IPS-20b (cell line): ENCODE measurements at regions not wholly inside any gene's neighbourhood (a gene's known extent, or its start where the extent isn't known, plus 50 kb on each side); places are given as distances from the start of the nearest gene placed in this dataset.

ENCODE experiments used
- H3K27ac ChIP-seq: one replicate; pipeline ENCODE4 v1.5.1; 2013; ENCODE audit warnings: low read length
- H3K27me3 ChIP-seq: 2 replicates; pipeline ENCODE4 v1.6.1; 2013; ENCODE audit warnings: mild to moderate bottlenecking, low read length, inconsistent platforms; ENCODE audit not compliant: insufficient read depth
- H3K36me3 ChIP-seq: 2 replicates; pipeline ENCODE4 v1.6.1; 2013; ENCODE audit warnings: low read depth, mild to moderate bottlenecking, inconsistent platforms, low read length, moderate library complexity; ENCODE audit not compliant: insufficient read depth
- H3K4me1 ChIP-seq: 2 replicates; pipeline ENCODE4 v1.6.1; 2013; ENCODE audit warnings: mild to moderate bottlenecking, control low read depth, inconsistent platforms, low read length, moderate library complexity; ENCODE audit not compliant: insufficient read depth
- H3K4me3 ChIP-seq: 2 replicates; pipeline ENCODE4 v1.5.1; 2013; ENCODE audit warnings: mild to moderate bottlenecking, low read length, inconsistent platforms
- H3K9ac ChIP-seq: 2 replicates; pipeline ENCODE4 v1.6.1; 2013; ENCODE audit warnings: low read depth, mild to moderate bottlenecking, inconsistent platforms, low read length, moderate library complexity
- H3K9me3 ChIP-seq: 2 replicates; pipeline ENCODE4 v1.6.1; 2013; ENCODE audit warnings: mild to moderate bottlenecking, low read depth, low read length, inconsistent platforms; ENCODE audit not compliant: insufficient read depth

- Histone ChIP-seq H3K4me1 (peaks cover 13% of the 10 kb centered on the region; the same call in 1 of the 2 replicates), H3K27ac (no peak overlapping the region), H3K9ac (no peak overlapping the region), H3K9me3 (no peaks in the 10 kb centered on the region), H3K36me3 (no peaks in the 10 kb centered on the region), H3K4me3 (no peak overlapping the region), H3K27me3 (peaks cover 19% of the 10 kb centered on the region)
Observed at GRCh38 chr21:38994042-38994441, 188.3 kb downstream of the ETS2 start.

DNA sequence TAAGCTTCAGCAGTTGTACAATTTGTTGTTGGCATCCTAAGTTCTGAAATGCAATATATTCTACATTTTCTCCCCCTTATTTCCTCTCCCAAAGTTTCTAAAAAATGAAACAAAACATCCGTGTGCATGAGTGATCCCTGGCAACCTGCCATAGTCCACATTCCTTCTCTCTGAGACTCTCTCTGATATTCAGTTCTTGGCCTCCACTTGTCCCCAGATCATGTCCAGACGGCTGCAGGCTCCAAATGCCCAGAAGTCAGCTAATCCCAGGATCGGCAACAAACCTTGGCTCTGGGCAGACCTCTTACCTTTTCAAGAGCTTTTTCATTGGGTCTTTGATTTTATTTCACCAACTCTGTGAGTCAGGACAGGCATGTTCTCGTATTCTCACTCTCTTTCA lies 187.8 kb downstream of the ETS2 start:
- H3K9me3 ChIP-seq = no peaks in the 10 kb centered on the region
- H3K9ac ChIP-seq = no peak overlapping the region
- no peaks in the 10 kb centered on the region for H3K36me3 ChIP-seq
- no peak overlapping the region for H3K27ac ChIP-seq
- no peak overlapping the region for H3K4me3 ChIP-seq
- H3K27me3 ChIP-seq = peaks cover 19% of the 10 kb centered on the region
- peaks cover 16% of the 10 kb centered on the region; the same call in 1 of the 2 replicates for H3K4me1 ChIP-seq

DNA sequence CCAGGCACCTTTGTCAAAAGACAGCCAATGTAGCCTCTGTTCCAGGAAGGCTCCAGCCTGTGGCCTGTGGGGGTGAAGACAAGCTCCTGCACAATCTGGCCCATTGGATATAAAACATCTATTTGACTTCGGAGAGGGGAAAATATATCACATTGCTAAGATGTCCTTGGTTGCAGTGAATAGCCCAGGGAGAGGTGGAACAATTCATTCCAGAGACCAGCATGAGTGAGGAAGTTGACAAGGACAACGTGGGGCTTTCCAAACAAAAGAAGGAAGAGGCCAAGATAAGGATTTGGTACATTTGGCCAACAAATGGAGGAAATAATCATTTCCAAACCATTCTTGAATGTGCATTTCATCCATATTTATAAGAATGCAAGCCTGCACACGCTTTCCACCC lies 187.0 kb downstream of the ETS2 start:
- Histone ChIP-seq H3K9me3 (no peaks in the 10 kb centered on the region), H3K27me3 (peaks cover 19% of the 10 kb centered on the region), H3K27ac (no peak overlapping the region), H3K4me1 (peaks cover 22% of the 10 kb centered on the region), H3K36me3 (no peaks in the 10 kb centered on the region), H3K4me3 (no peak overlapping the region), H3K9ac (no peak overlapping the region)

DNA sequence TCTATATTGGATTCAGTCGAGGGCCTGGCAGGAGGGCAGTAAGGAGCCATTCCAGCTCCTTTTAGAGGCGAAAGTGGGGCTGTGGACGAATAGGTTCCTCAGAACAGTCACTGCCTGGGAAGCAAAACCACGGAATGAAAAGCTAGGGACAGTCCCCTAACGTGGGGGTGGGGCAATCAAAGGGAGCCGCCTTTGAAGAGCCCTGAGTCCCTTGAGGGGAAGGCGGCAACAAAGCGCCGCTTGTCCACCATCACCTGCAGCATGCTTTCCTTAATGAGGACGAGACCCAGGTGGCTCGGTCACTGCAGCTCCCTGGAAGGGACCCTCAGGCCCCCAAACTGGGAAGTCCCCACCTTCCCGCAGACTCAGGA lies 184.7 kb downstream of the ETS2 start:
- Histone ChIP-seq H3K9me3 (no peaks in the 10 kb centered on the region), H3K4me1 (peaks cover 29% of the 10 kb centered on the region), H3K4me3 (no peak overlapping the region), H3K36me3 (no peaks in the 10 kb centered on the region), H3K27me3 (peaks cover 19% of the 10 kb centered on the region), H3K27ac (no peak overlapping the region), H3K9ac (no peak overlapping the region)

GRCh38 chr21:38989745-38990423 lies 184.2 kb downstream of the ETS2 start:
- Histone ChIP-seq H3K4me1 (peaks cover 29% of the 10 kb centered on the region), H3K9ac (no peak overlapping the region), H3K4me3 (no peak overlapping the region), H3K36me3 (no peaks in the 10 kb centered on the region), H3K27ac (no peak overlapping the region), H3K9me3 (no peaks in the 10 kb centered on the region), H3K27me3 (peaks cover 19% of the 10 kb centered on the region)

DNA sequence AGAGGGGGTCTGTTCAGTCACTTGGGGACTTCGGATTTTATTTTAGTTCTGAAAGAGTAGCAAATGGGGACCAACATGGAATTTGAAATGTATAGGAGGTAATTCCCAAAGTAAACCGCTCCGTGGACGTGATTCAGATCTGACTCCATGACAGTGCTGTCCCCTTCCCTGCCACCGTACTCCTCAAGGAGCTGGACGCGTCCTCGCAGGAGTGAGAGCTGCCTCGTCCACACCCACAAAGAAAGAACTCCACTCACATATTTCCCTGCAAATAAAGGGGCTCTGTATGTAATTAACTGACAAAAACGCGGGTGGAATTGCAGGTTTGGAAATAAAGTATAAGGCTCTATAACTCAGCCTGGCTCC lies 183.6 kb downstream of the ETS2 start:
- Histone ChIP-seq H3K27ac (no peak overlapping the region), H3K27me3 (peaks cover 19% of the 10 kb centered on the region), H3K9ac (no peak overlapping the region), H3K4me1 (peaks cover 29% of the 10 kb centered on the region), H3K4me3 (no peak overlapping the region), H3K9me3 (no peaks in the 10 kb centered on the region), H3K36me3 (no peaks in the 10 kb centered on the region)

- Histone ChIP-seq H3K36me3 (no peaks in the 10 kb centered on the region), H3K9ac (no peak overlapping the region), H3K9me3 (no peaks in the 10 kb centered on the region), H3K27ac (no peak overlapping the region), H3K4me1 (peaks cover 29% of the 10 kb centered on the region), H3K4me3 (no peak overlapping the region), H3K27me3 (peaks cover 19% of the 10 kb centered on the region)
Observed at GRCh38 chr21:38988509-38989378, 183.0 kb downstream of the ETS2 start.

DNA sequence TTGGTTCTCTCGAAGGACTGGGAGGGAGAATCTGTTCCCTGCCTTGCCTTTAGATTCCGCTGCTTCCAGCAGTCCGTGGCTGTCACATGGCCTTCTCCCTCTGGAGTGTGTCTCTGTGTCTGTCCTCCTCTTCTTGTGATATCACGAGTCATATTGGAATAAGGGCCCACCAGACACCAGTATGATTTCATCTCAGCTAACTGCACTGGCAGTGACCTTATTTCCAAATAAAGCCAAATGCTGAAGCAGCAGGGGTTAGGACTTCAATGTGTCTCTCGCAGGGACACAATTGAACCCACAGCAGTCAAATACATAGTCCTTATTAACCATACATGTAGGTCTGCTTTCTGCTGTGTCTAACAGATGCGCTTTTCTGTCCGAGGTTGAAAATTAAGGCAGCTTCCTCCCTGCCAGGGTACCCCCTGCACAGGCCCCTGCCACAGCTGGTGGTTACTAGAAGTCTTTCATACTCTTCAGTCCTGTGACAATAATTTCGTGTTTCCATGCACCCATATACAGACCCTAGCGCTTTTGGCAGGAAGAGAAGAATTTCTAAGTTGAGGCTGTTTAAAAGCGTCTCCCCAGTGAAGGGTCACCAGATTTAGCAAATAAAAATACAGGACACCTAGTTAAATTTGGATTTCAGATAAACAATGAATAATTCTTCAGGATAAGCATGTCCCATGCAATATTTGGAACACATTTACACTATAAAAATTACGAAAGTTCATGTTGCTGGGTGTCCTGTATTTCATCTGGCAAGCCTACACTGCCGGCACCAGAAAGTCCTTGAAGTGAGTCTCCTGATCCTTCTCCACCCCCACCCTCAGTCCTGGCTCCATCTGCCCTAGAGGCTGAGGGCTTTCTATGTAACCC lies 182.1 kb downstream of the ETS2 start:
- H3K36me3 ChIP-seq = no peaks in the 10 kb centered on the region
- peaks cover 19% of the 10 kb centered on the region for H3K27me3 ChIP-seq
- no peak overlapping the region for H3K4me3 ChIP-seq
- peaks cover 29% of the 10 kb centered on the region for H3K4me1 ChIP-seq
- H3K9me3 ChIP-seq = no peaks in the 10 kb centered on the region
- H3K9ac ChIP-seq = no peak overlapping the region
- H3K27ac ChIP-seq = no peak overlapping the region

DNA sequence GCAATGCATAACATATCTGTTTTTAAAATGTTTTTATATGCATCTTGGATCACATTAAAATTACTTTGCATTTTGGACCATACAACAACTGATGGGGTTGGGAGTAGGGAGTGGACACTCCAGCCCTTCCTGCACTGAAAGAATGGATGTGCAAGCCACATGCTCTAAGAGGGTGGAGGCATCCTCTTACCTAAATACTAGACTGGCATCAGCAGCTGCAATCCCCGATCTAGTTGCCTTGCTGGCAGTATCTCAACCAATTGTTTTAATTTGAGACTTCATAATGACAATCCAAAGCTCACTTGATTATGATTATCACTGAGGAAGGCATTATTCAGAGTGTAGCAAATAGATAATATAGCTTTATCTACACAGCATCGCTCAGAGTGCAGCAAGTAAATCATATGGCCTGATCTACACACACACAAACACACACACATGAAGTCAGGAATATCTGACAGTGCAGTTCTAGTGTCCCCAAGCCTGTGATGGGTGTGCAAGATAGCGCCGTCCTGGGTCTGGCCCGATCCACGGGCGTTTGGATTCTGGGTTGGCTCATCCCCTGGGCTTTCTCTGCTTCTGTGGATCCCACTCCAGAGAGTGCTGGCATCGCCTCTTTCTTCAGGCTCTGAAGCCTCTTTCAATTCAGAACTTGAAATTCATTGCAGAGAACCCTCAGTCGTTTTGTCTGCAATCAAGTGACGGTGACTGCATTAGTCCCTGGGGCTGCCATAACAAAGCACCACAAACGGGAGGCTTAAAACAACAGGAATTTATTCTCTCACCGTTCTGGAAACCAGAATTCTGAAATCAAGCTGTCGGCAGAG lies 181.3 kb downstream of the ETS2 start:
- peaks cover 19% of the 10 kb centered on the region for H3K27me3 ChIP-seq
- peaks cover 29% of the 10 kb centered on the region for H3K4me1 ChIP-seq
- H3K36me3 ChIP-seq = no peaks in the 10 kb centered on the region
- H3K27ac ChIP-seq = no peak overlapping the region
- no peak overlapping the region for H3K4me3 ChIP-seq
- no peak overlapping the region for H3K9ac ChIP-seq
- H3K9me3 ChIP-seq = no peaks in the 10 kb centered on the region

- Histone ChIP-seq H3K9ac (no peak overlapping the region), H3K27me3 (peaks cover 19% of the 10 kb centered on the region), H3K4me3 (no peak overlapping the region), H3K36me3 (no peaks in the 10 kb centered on the region), H3K9me3 (no peaks in the 10 kb centered on the region), H3K27ac (no peak overlapping the region), H3K4me1 (peaks cover 35% of the 10 kb centered on the region)
Observed at GRCh38 chr21:38986406-38986805, 180.7 kb downstream of the ETS2 start.
